HCT116 (cell line): ENCODE measurements at regions not wholly inside any gene's neighbourhood (a gene's known extent, or its start where the extent isn't known, plus 50 kb on each side); places are given as distances from the start of the nearest gene placed in this dataset.

ENCODE experiments used
- POLR2A ChIP-seq: IDR thresholded peaks from 2 replicates; pipeline ENCODE4 v1.7.0; 2011; ENCODE audit warnings: borderline replicate concordance; ENCODE audit not compliant: insufficient read depth, insufficient read length; ENCODE audit errors: extremely low read depth
- POLR2AphosphoS5 ChIP-seq: IDR thresholded peaks from 2 replicates; pipeline ENCODE4 v1.6.1; 2011; ENCODE audit warnings: mild to moderate bottlenecking, low read depth, low read length, moderate library complexity
- TF ChIP-seq, protein P1 (sequence below): IDR thresholded peaks from 2 replicates; pipeline ENCODE4 v1.6.1; 2012; ENCODE audit warnings: low read depth
- TF ChIP-seq, protein P2 (sequence below), 3 experiments: fragments of 200-600 bp in 1 of 3; sonication (generic) in 1 of 3; IDR thresholded peaks in 2 of 3; conservative IDR thresholded peaks in 1 of 3; 2 replicates each; pipeline ENCODE4 v1.5.1; 2012 to 2017; ENCODE audit warnings: low read depth in 2 of 3, low read length in 2 of 3, antibody characterized with exemption in 1 of 3, borderline replicate concordance in 1 of 3, control low read depth in 1 of 3, mild to moderate bottlenecking in 1 of 3, mixed read lengths in 1 of 3, mixed run types in 1 of 3, moderate library complexity in 1 of 3; ENCODE audit not compliant: insufficient read depth in 1 of 3

DNA sequence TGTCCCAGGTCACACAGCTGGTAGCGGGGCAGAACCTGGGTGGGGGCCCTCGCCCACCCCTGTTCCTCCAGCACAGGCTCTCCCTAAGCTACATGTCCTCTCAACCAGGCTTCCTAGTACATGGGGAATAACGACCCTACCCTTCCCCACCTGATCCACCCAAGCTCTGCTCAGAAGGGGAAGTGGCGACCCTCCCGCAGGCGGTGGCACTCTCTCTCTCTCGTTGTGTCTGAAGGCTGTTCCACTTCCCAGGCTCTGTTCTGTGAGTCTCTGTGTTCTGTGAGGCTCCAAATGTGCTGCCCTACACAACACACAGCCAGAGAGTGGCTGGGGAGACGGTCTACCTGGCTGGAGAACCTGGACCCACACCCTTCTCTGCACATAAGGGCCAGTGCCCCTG lies 135.8 kb downstream of the COPS8 start:
- no peak for TF ChIP-seq POLR2AphosphoS5
- TF ChIP-seq, protein P1, sequence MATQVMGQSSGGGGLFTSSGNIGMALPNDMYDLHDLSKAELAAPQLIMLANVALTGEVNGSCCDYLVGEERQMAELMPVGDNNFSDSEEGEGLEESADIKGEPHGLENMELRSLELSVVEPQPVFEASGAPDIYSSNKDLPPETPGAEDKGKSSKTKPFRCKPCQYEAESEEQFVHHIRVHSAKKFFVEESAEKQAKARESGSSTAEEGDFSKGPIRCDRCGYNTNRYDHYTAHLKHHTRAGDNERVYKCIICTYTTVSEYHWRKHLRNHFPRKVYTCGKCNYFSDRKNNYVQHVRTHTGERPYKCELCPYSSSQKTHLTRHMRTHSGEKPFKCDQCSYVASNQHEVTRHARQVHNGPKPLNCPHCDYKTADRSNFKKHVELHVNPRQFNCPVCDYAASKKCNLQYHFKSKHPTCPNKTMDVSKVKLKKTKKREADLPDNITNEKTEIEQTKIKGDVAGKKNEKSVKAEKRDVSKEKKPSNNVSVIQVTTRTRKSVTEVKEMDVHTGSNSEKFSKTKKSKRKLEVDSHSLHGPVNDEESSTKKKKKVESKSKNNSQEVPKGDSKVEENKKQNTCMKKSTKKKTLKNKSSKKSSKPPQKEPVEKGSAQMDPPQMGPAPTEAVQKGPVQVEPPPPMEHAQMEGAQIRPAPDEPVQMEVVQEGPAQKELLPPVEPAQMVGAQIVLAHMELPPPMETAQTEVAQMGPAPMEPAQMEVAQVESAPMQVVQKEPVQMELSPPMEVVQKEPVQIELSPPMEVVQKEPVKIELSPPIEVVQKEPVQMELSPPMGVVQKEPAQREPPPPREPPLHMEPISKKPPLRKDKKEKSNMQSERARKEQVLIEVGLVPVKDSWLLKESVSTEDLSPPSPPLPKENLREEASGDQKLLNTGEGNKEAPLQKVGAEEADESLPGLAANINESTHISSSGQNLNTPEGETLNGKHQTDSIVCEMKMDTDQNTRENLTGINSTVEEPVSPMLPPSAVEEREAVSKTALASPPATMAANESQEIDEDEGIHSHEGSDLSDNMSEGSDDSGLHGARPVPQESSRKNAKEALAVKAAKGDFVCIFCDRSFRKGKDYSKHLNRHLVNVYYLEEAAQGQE = no peak
- TF ChIP-seq, protein P2, sequence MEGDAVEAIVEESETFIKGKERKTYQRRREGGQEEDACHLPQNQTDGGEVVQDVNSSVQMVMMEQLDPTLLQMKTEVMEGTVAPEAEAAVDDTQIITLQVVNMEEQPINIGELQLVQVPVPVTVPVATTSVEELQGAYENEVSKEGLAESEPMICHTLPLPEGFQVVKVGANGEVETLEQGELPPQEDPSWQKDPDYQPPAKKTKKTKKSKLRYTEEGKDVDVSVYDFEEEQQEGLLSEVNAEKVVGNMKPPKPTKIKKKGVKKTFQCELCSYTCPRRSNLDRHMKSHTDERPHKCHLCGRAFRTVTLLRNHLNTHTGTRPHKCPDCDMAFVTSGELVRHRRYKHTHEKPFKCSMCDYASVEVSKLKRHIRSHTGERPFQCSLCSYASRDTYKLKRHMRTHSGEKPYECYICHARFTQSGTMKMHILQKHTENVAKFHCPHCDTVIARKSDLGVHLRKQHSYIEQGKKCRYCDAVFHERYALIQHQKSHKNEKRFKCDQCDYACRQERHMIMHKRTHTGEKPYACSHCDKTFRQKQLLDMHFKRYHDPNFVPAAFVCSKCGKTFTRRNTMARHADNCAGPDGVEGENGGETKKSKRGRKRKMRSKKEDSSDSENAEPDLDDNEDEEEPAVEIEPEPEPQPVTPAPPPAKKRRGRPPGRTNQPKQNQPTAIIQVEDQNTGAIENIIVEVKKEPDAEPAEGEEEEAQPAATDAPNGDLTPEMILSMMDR (IDR thresholded peaks at IDR 0.05 in 2 of 3, conservative IDR thresholded peaks at IDR 0.05 in 1 of 3; ENCODE audit: borderline replicate concordance in 1 of 3, insufficient read depth in 1 of 3, low read depth in 2 of 3, low read length in 2 of 3) = no peak
- TF ChIP-seq POLR2A = no peak
